CD4-positive, alpha-beta T cell (primary cell): ENCODE measurements at regions not wholly inside any gene's neighbourhood (a gene's known extent, or its start where the extent isn't known, plus 50 kb on each side); places are given as distances from the start of the nearest gene placed in this dataset.

Experiments used
- ATAC-seq: fragments of 200-7000 bp; cut with Tn5 transposase; one replicate; pipeline ENCODE4 v1.10.0; 2022; ENCODE audit warnings: mild to moderate bottlenecking; ENCODE audit not compliant: poor library complexity
- CTCF ChIA-PET: fragments of 350-600 bp; sonication (Branson Sonifier 250); formaldehyde crosslinking; loops from one replicate; lab custom pipeline; 2021; ENCODE audit warnings: antibody characterized with exemption, inconsistent platforms; lab: Charles Lee
- POLR2A ChIA-PET: fragments of 350-600 bp; sonication (Branson Sonifier 250); formaldehyde crosslinking; loops from one replicate; lab custom pipeline; 2021; ENCODE audit warnings: antibody characterized with exemption, inconsistent platforms; lab: Charles Lee
- DNase-seq, 14 experiments: peaks; one replicate each; pipeline ENCODE4 v3.0.0-alpha.2; 2013 to 2020; ENCODE audit warnings: mixed read lengths in 2 of 14
- H3K27ac ChIP-seq, 2 donors: one replicate each; pipeline versions ENCODE4 v1.5.1 to v1.7.0; 2013; ENCODE audit warnings: low read length in 2 of 2, low read depth in 1 of 2, mild to moderate bottlenecking in 1 of 2
- H3K27me3 ChIP-seq, 2 experiments: 1 replicate in 1 of 2; 2 replicates in 1 of 2; pipeline versions ENCODE4 v1.6.1 to v1.7.0; 2013; ENCODE audit warnings: low read length in 2 of 2, control low read depth in 1 of 2, mild to moderate bottlenecking in 1 of 2, moderate library complexity in 1 of 2; ENCODE audit not compliant: insufficient read depth in 2 of 2, control insufficient read depth in 1 of 2
- H3K36me3 ChIP-seq: one replicate; pipeline ENCODE4 v1.6.1; 2013; ENCODE audit warnings: low read length, control low read depth; ENCODE audit not compliant: insufficient read depth
- H3K4me1 ChIP-seq: one replicate; pipeline ENCODE4 v1.6.1; 2013; ENCODE audit warnings: low read length, control low read depth; ENCODE audit not compliant: insufficient read depth
- H3K4me3 ChIP-seq: one replicate; pipeline ENCODE4 v1.5.1; 2013; ENCODE audit warnings: mild to moderate bottlenecking, low read length, moderate library complexity
- H3K9me3 ChIP-seq, 2 experiments: 1 replicate in 1 of 2; 2 replicates in 1 of 2; pipeline versions ENCODE4 v1.6.1 to v1.7.0; 2013; ENCODE audit warnings: low read length in 2 of 2, mild to moderate bottlenecking in 2 of 2, control low read depth in 1 of 2, moderate library complexity in 1 of 2; ENCODE audit not compliant: control insufficient read depth in 1 of 2, insufficient read depth in 1 of 2
- H3K27ac Mint-ChIP-seq: one replicate; pipeline ENCODE4 v1.8.0; 2020; ENCODE audit warnings: mixed read lengths
- H3K27me3 Mint-ChIP-seq: one replicate; pipeline ENCODE4 v1.8.0; 2021; ENCODE audit warnings: mixed read lengths
- H3K36me3 Mint-ChIP-seq: one replicate; pipeline ENCODE4 v1.8.0; 2021; ENCODE audit warnings: low read depth, mixed read lengths
- H3K4me1 Mint-ChIP-seq: one replicate; pipeline ENCODE4 v1.8.0; 2021; ENCODE audit warnings: low read depth, mixed read lengths
- H3K4me3 Mint-ChIP-seq: one replicate; pipeline ENCODE4 v1.8.0; 2020; ENCODE audit warnings: mild to moderate bottlenecking, mixed read lengths
- H3K9me3 Mint-ChIP-seq: one replicate; pipeline ENCODE4 v1.8.0; 2020; ENCODE audit warnings: mixed read lengths
- CTCF ChIP-seq: fragments of 200-600 bp; IDR thresholded peaks from one replicate; pipeline ENCODE4 v1.8.0; 2022; ENCODE audit warnings: antibody characterized with exemption, mild to moderate bottlenecking
- intact Hi-C, 2 experiments: fragments of 100-400 bp; cut with DNase I in 1 of 2; cut with micrococcal nuclease in 1 of 2; formaldehyde crosslinking; loops; one replicate each; pipeline versions ENCODE4 v1.15.1 to v1.9.0; 2023 to 2025; cut with DNase I, micrococcal nuclease

- H3K36me3 ChIP-seq, result no peaks in the 10 kb centered on the region
- no peaks in the 10 kb centered on the region for H3K36me3 Mint-ChIP-seq
- H3K4me3 ChIP-seq, result no peak overlapping the region
- ChIA-PET POLR2A (no interaction called here), CTCF (no interaction called here)
- no peak overlapping the region for H3K4me3 Mint-ChIP-seq
- H3K27ac ChIP-seq, result no peak overlapping the region
- H3K27me3 Mint-ChIP-seq, result no peaks in the 10 kb centered on the region
- no peak overlapping the region for H3K27ac Mint-ChIP-seq
- no peaks in the 10 kb centered on the region for H3K9me3 Mint-ChIP-seq
- no peaks in the 10 kb centered on the region for H3K9me3 ChIP-seq
- no peaks in the 10 kb centered on the region for H3K4me1 ChIP-seq
- H3K4me1 Mint-ChIP-seq, result peaks cover 14% of the 10 kb centered on the region
- TF ChIP-seq CTCF, result no peak
- ATAC-seq (no peak), DNase-seq (no peak)
- intact Hi-C loops, result no loop called here
- no peaks in the 10 kb centered on the region for H3K27me3 ChIP-seq
Observed at GRCh38 chr3:67706934-67707333, 52.5 kb upstream of the SUCLG2 start.

- intact Hi-C loops, result no loop called here
- Histone ChIP-seq H3K4me1 (no peaks in the 10 kb centered on the region), H3K4me3 (no peak overlapping the region), H3K36me3 (no peaks in the 10 kb centered on the region), H3K9me3 (no peaks in the 10 kb centered on the region), H3K27ac (no peak overlapping the region), H3K27me3 (no peaks in the 10 kb centered on the region)
- no peaks in the 10 kb centered on the region for H3K27me3 Mint-ChIP-seq
- peak in 5 of 14 experiments; percentile 1 to 28 (median 18) for DNase-seq
- no peak for ATAC-seq
- H3K4me3 Mint-ChIP-seq, result no peak overlapping the region
- no peaks in the 10 kb centered on the region for H3K9me3 Mint-ChIP-seq
- ChIA-PET POLR2A (interaction anchor here (1.2 kb wide), 1 partner anchor 33 kb away, joined by 4 read pairs; no protein-coding TSS in a partner anchor), CTCF (no interaction called here)
- H3K27ac Mint-ChIP-seq, result no peak overlapping the region
- peaks cover 14% of the 10 kb centered on the region for H3K4me1 Mint-ChIP-seq
- no peak for TF ChIP-seq CTCF
- H3K36me3 Mint-ChIP-seq, result no peaks in the 10 kb centered on the region
Observed at GRCh38 chr3:67704322-67704721, 49.9 kb upstream of the SUCLG2 start.
